Stomach (tissue), 8 donors: ENCODE measurements at regions not wholly inside any gene's neighbourhood (a gene's known extent, or its start where the extent isn't known, plus 50 kb on each side); places are given as distances from the start of the nearest gene placed in this dataset.

Experiments used
- DNase-seq, 2 donors: peaks; one replicate each; pipeline versions ENCODE4 v3.0.0 to v3.0.0-alpha.2; 2013 to 2019
- H3K27ac ChIP-seq, 5 donors: fragments of 200-600 bp in 4 of 5; sonication (generic) in 4 of 5; one replicate each; pipeline ENCODE4 v1.5.1; 2013 to 2019; ENCODE audit warnings: mild to moderate bottlenecking in 1 of 5, moderate library complexity in 1 of 5
- H3K27me3 ChIP-seq, 3 donors: fragments of 200-600 bp; sonication (generic); one replicate each; pipeline ENCODE4 v1.5.1; 2017 to 2019; ENCODE audit warnings: mixed run types in 1 of 3
- H3K36me3 ChIP-seq, 4 donors: fragments of 200-600 bp; sonication (generic); 1 replicate in 3 of 4; 2 replicates in 1 of 4; pipeline ENCODE4 v1.5.1; 2016 to 2019
- H3K4me1 ChIP-seq, 4 donors: fragments of 200-600 bp; sonication (generic); one replicate each; pipeline ENCODE4 v1.5.1; 2016 to 2019
- H3K4me3 ChIP-seq, 4 donors: fragments of 200-600 bp; sonication (generic) in 3 of 4; one replicate each; pipeline ENCODE4 v1.5.1; 2016 to 2019; ENCODE audit warnings: mild to moderate bottlenecking in 1 of 4
- H3K9me3 ChIP-seq, 4 donors: fragments of 200-600 bp; sonication (generic); one replicate each; pipeline ENCODE4 v1.5.1; 2016 to 2019
- CTCF ChIP-seq, 7 experiments: fragments of 450-650 bp in 4 of 7; fragments of 200-600 bp in 3 of 7; sonication (generic) in 3 of 7; IDR thresholded peaks; one replicate each; pipeline ENCODE4 v1.5.1; 2016 to 2019; ENCODE audit warnings: antibody characterized with exemption in 7 of 7, control low read depth in 2 of 7, mild to moderate bottlenecking in 1 of 7
- EP300 ChIP-seq: sonication (generic); formaldehyde crosslinking; IDR thresholded peaks from one replicate; pipeline ENCODE4 v1.6.1; 2017; ENCODE audit warnings: antibody characterized with exemption
- POLR2A ChIP-seq, 4 donors: fragments of 450-650 bp; IDR thresholded peaks; one replicate each; pipeline ENCODE4 v1.6.1; 2016; ENCODE audit warnings: antibody characterized with exemption in 4 of 4, control low read depth in 2 of 4, mild to moderate bottlenecking in 1 of 4, moderate library complexity in 1 of 4
- POLR2AphosphoS5 ChIP-seq, 3 donors: sonication (generic); formaldehyde crosslinking; IDR thresholded peaks; one replicate each; pipeline ENCODE4 v1.6.1; 2016; ENCODE audit warnings: antibody characterized with exemption in 3 of 3
- WGBS, 5 donors: extraction: QIAGEN DNeasy Blood & Tissue Kit in 3 of 5; methylation state at CpG; one replicate each; pipeline versions ENCODE4 v1.1.5 to v1.1.7; 2013 to 2018; 5-methylcytosine and 5-hydroxymethylcytosine counted together
- intact Hi-C: fragments of 100-400 bp; cut with DNase I; formaldehyde crosslinking; loops from one replicate; pipeline ENCODE4 v1.15.1; 2023; ENCODE audit warnings: low total_unique reads
- donor health status: healthy with polysubstance abuse.
- donor health status: Bipolar disorder and iron deficiency.
- donor health status: healthy.

DNA sequence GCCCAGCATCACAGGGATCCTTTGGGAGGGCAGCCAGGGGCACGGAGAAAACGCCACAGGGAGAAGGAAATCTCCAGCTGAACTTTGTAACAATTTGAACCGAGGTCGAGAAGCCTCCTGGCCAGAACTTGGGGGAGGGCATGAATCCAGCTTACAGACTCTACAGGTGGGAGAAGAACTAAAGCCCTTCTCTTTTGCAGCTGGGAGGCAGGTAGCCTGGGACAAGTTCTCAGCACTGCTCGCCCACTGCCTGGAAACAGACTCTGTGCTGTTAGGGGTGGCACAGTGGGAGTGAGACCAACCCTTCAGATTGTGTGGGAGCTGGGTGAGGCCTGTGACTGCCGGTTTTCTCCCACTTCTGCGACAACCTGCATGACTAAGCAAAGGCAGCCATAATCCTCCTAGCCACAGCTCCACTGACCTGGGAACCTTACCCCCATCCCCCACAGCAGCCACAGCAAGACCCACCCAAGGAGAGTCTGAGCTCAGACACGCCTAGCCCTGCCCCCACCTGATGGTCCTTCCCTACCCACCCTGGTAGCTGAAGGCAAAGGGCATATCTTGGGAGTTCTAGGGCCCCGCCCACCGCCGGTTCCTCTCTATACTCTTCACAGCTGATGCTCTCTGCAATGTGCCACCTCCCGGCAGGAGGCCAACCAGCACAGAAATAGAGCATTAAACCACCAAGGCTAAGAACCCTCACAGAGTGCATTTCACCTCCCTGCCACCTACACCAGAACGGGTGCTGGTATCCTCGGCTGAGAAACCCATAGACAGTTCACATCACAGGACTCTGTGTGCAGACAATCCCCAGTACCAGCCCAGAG, 136.0 kb upstream of the SIX2 start:
- WGBS, 5 donors = 62 to 69% (median 63%) methylated on average over 10 to 14 of the region's 14 CpGs
- Histone ChIP-seq H3K4me3 (no peak overlapping the region), H3K27ac (no peak overlapping the region), H3K27me3 (peaks cover 0 to 39% (median 0%) of the 10 kb centered on the region in 3 donors), H3K36me3 (no peaks in the 10 kb centered on the region), H3K9me3 (peaks cover 0 to 8% (median 4%) of the 10 kb centered on the region in 4 donors), H3K4me1 (no peaks in the 10 kb centered on the region)
- TF ChIP-seq POLR2A (IDR thresholded peaks at IDR 0.05) (no peak), POLR2AphosphoS5 (IDR thresholded peaks at IDR 0.05) (no peak), EP300 (no peak), CTCF (IDR thresholded peaks at IDR 0.05) (no peak)
- intact Hi-C loops = no loop called here
- no peak for DNase-seq

DNA sequence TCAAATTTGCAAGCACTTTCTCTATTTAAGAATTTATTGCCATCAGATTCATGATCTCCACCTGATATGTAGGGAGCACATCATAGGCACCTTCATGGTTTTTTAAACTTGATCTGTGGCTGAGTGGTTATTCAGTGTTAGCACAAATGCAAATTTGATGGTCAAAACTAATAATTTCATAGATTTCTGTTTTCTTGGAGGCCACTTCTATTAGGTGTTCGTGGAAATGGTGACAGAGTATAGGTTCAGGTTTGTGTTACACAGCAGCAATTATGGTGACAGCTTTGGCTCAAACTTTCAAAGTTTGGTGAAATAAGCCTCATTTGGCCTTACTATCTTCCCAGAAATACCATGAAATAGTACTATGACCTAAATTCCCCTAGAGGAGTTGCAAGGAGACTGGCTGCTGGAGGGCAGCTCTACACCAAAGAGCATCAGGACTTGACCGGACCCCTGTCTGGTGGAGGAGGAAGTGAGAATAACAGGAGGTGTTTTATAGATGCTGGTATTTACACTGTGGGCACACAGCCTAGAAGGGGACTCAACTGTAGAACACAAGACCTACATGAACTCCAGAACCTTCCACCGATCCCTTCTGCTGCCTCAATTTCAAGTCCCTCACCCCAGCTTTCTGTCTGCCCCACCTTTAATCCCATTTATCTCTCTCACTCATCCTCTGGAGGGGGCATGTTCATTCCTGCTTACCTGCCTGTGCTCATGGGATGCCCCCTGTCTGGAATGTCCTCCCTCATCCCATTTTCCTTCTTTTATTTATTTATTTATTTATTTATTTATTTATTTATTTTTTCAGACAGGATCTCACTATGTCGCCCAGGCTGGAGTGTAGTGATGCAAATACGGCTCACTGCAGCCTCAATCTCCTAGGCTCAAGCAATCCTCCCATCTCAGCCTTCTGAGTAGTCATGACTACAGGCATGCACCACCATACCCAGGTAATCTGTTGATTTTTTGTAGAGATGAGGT, 132.9 kb upstream of the SIX2 start:
- H3K27ac ChIP-seq = no peak overlapping the region
- no peaks in the 10 kb centered on the region for H3K4me1 ChIP-seq
- DNase-seq = no peak
- 81 to 92% (median 87%) methylated on average over 5 of the region's 5 CpGs for WGBS, 5 donors
- no peaks in the 10 kb centered on the region for H3K9me3 ChIP-seq
- intact Hi-C loops = no loop called here
- H3K4me3 ChIP-seq = no peak overlapping the region
- H3K27me3 ChIP-seq = peaks cover 0 to 39% (median 0%) of the 10 kb centered on the region in 3 donors
- no peak for TF ChIP-seq POLR2A (IDR thresholded peaks at IDR 0.05)
- no peak for TF ChIP-seq CTCF (IDR thresholded peaks at IDR 0.05)
- TF ChIP-seq POLR2AphosphoS5 (IDR thresholded peaks at IDR 0.05) = no peak
- TF ChIP-seq EP300 = no peak
- no peaks in the 10 kb centered on the region for H3K36me3 ChIP-seq

DNA sequence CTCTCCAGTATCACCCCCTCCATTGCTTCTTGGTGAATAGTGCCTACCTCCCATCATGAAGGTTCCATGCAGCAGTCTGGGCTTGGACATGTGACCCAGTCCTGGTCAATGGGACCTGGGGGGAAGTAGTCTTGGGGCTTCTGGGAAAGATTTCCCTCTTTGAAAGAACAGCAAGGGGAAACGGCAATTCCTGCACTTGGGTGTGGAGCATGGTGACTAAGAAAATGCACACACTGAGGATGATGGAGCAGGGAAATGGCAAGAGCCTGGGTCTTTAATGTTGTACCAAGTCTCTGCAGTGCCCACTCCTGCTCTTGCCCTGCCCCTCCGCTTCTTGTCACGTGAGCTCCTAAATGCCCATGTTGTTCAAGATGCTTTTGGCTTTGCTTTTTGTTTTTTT, 131.4 kb upstream of the SIX2 start:
- intact Hi-C loops = no loop called here
- Histone ChIP-seq H3K9me3 (no peaks in the 10 kb centered on the region), H3K36me3 (no peaks in the 10 kb centered on the region), H3K4me3 (no peak overlapping the region), H3K27ac (no peak overlapping the region), H3K4me1 (no peaks in the 10 kb centered on the region), H3K27me3 (peaks cover 0 to 38% (median 0%) of the 10 kb centered on the region in 3 donors)
- DNase-seq = no peak
- 86 to 98% (median 93%) methylated on average over 3 of the region's 3 CpGs for WGBS, 5 donors
- TF ChIP-seq POLR2AphosphoS5 (IDR thresholded peaks at IDR 0.05) = no peak
- no peak for TF ChIP-seq EP300
- TF ChIP-seq CTCF (IDR thresholded peaks at IDR 0.05) = no peak
- no peak for TF ChIP-seq POLR2A (IDR thresholded peaks at IDR 0.05)

DNA sequence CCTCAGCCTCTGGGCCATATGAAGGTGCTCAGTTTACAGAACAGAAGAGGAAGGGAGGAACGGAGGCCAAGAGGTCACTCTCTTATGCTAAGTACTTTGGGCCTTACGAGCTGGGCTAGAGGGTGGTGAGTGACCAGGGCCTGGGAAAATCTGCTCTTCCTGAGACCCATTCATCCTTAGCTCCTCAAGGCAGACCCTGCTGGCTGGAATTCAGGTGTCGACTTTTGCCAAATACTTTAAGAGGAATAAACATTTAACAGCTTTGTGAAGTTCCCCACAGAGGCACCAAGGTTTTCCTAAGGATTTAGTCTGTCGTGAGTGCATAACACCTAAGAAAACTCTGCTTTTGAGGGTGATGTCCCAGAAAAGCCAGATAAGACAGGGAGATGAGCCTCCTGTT, 129.7 kb upstream of the SIX2 start:
- Histone ChIP-seq H3K27ac (no peak overlapping the region), H3K36me3 (no peaks in the 10 kb centered on the region), H3K9me3 (no peaks in the 10 kb centered on the region), H3K27me3 (peaks cover 0 to 22% (median 0%) of the 10 kb centered on the region in 3 donors), H3K4me3 (no peak overlapping the region), H3K4me1 (no peaks in the 10 kb centered on the region)
- DNase-seq = no peak
- intact Hi-C loops = no loop called here
- TF ChIP-seq POLR2AphosphoS5 (IDR thresholded peaks at IDR 0.05) = no peak
- no peak for TF ChIP-seq EP300
- TF ChIP-seq POLR2A (IDR thresholded peaks at IDR 0.05) = no peak
- no peak for TF ChIP-seq CTCF (IDR thresholded peaks at IDR 0.05)
- WGBS, 5 donors = 78 to 93% (median 83%) methylated on average over 4 of the region's 4 CpGs
